Astrocyte (in vitro differentiated cells and primary cell): ENCODE measurements at regions not wholly inside any gene's neighbourhood (a gene's known extent, or its start where the extent isn't known, plus 50 kb on each side); places are given as distances from the start of the nearest gene placed in this dataset.

Source experiments
- CTCF ChIP-seq: IDR thresholded peaks from 2 replicates; pipeline ENCODE4 v1.5.1; 2011; ENCODE audit warnings: low read depth, mild to moderate bottlenecking, inconsistent platforms, low read length, moderate library complexity; ENCODE audit not compliant: insufficient read depth
- EZH2 ChIP-seq: IDR thresholded peaks from 2 replicates; pipeline ENCODE4 v1.6.1; 2012; ENCODE audit warnings: mild to moderate bottlenecking, low read length, inconsistent platforms; ENCODE audit not compliant: insufficient read depth

DNA sequence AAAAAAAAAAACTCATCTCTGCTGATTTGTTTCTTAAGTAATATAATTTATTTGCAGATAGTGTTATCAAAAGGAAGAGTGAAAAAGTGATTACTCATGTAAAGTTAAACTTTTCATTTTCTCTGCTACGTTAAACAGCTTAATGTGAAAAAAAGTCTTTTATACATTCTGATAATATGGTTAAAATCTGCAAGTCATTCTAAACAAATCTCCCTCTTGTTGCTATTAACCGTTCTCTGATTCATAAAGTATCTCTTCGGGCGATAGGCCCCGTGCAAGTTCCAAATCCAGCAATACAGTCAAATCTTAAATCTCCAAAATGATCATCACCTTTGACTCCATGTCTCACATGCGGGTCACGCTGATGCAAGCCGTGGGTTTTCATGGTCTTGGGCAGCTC lies 732.0 kb downstream of the TAF11L14 start:
- TF ChIP-seq CTCF = no peak
- no peak for TF ChIP-seq EZH2
